Activated CD4-positive, alpha-beta T cell treated with anti-CD3 and anti-CD28 coated beads, Interleukin-2, Interleukin-6, amounts not matched to agents 100 ng/mL and 50 ng/mL, durations not matched to agents 16 hours and 8 hours (primary cell): ENCODE measurements at regions not wholly inside any gene's neighbourhood (a gene's known extent, or its start where the extent isn't known, plus 50 kb on each side); places are given as distances from the start of the nearest gene placed in this dataset.

ENCODE experiments used
- DNase-seq: peaks from one replicate; pipeline ENCODE4 v3.0.0-alpha.2; 2020

DNA sequence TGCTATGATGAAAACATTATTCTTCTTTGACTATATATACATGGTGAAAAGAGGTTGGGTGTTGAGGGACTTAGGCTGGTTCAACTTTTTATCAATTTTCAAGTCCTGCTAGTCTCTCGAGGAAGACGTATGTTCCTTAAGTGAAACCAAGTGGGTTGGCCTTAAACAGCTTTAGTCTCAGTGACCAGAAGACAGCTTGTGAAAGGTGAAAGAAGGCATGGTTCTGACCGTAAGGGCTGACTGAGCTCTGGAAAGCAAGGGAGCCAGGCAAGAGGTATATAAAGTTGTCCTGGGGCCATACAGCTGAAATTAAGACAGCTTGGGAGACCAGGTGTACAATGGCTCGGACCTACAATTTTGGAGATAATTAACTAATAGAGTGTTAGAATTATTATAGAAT, 128.9 kb upstream of the TP63 start:
- no peak for DNase-seq

DNA sequence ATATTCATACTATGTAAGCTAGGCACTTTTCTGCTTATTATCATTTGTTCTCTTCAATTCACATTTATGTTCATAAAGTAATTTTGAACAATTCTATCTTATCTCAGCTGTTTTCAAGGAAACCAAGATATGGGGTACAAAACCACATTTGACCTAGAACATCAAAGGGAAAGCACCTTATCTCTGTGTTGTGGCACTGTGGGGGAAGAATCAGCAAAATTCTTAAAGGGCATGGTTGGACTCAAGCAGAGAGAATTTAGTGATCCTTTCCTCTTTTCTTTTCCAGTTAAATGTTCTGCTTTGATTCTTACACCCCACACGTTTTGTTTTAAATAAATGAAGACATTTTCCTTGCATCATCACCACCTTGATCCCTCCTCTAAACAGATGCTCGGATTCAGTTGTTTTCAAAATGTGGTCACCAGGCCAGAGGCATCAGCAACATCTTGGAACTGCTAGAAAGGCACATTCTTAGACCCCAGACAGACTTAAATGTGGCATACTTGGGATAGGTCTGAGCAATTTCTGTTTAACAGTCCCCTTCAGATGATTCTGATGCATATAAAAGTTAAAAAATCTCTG, 128.4 kb upstream of the TP63 start:
- peak; percentile 13 for DNase-seq

DNA sequence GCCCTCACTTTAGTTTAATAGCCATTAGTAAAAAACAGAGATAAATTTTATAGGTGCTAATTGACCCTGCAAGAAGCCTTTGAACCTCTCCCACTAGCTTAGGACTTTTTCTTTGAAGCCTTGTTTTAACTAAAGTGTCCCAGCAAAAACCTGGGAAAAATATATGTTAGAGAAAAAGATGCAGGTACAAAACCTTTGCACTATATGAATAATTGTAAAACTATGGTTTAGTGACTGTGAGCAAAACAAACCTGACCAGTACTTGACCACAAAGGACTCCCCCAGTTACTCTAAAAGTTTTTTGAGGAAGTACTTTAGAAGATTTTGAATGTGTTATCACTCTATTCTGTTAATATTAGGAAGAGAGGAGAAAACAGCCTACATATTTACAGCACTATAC, 123.3 kb upstream of the TP63 start:
- DNase-seq: no peak

DNA sequence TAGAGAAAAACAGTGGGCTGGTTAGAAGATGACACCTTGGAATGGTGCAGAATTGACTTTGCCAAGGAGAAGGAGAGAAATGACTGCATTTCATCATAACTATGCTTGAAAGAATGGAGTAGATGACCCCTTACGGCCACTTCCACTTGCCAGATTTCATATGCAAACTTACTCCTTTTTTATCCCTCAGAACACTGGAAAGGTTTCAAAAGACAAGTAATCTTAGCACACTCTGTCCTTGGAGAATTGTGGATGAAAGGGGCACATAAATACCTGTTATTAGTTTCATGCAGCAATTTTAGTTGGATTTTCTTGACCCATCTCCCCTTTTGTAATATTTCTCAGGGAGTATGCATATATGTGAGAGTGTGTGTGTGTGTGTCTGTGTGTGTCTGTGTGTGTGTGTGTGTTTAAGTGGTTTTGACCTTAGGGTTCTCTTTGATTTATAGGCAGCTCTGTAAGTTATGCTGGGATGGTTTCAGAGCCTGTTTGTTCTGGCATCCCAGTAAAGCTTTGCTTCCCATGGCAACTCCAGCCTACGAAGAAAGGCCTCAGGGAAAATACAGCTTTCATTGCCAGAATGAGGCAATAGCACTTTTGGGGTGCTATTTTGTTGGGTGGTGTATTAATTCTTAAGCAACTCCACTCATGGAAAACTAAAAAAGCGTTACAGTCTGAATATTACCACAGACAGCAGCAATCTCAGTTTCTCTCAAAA, 122.2 kb upstream of the TP63 start:
- no peak for DNase-seq

DNA sequence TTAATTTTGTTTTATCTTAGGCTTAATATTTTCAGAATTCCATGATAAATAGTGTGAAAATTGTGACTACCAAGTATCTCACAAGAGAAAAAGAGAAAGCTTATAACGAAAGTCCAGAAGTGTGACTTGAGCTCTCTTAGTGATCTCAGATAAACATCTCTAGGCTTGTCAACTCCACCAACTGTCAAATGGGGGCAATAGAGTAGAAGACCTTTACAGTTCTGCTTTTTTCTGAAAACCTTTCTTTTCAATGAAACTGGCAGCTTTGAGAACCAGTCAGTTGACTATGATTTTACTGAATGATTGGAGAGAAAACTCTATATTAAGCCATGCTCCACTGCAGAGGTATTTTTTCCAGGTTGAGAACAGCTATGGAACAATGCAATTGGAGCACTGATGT, 119.2 kb upstream of the TP63 start:
- no peak for DNase-seq

DNA sequence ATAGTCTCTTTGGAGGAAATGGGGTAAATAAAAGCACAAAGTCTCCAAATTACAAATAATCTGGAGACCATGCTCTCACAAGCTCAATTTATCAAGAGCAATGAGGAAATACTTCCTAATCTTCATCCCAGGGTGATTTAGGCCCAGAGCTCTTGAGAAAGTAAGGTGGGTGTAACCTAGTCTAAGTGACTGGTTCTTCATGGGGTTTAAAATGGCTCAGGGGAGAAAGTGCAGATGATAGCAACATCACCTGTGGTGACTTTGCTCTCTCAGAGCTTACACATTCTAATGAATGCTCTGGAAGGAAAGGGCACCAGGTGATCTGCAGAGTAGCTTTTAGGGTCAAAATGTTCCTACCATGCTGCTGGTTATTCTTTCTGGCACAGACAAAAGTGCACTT, 118.4 kb upstream of the TP63 start:
- DNase-seq: no peak

DNA sequence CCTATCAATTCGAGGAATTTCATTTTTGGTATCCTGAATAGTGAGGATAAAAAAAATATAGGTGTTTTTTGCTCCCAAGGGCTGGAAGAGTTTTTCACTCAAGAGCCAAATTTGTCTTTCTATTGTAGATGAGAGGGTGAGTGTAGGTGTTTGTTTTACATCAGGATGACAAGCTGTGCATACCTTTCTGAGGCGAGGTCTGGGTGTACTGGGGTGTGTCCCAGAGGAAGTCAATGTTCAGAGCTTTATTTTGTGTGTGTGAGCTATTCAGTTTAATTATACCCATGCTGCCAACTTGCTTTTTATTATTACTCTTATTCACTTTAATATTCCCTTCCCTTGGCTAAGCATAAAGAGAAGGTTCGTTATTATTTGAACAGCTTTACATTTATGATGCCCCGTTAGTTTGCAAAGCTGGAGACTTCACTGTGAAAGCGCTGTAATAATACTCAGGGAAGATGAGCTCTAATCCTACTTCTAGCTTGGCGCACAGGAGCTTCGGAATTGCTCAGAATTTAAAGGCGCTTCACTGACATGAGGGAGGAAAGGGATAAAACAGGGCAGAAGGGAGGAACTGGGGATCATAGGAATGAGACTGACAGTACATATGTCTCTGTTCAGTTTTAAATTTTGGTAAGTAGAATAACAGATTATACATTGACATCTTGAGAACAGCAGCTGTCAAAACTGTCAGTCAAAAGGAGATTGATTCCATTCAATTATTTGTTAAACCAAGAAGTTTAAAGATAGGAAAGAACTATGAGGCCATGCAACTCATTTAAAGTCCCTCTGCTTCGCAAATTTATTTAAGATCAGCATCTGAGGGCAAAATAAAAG, 117.7 kb upstream of the TP63 start:
- DNase-seq: no peak

DNA sequence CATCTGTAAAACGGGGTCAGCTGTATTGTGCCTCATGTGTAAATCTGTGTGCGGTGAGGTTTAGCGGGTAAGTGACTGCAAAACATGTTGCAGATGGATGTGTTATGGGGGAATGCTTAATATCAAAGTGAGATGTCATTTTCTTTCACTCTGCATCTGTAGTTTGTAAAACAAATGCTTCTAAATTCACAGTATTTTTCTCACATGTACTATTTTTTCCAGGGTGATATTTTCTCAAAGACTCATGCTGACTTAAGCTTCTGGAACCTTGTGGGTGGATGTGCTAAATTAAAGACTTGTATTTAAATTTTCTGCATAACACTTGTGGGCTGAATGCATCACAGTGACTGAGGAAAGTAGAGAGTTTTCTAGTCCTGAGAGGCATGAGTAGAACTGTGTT, 115.2 kb upstream of the TP63 start:
- no peak for DNase-seq

DNA sequence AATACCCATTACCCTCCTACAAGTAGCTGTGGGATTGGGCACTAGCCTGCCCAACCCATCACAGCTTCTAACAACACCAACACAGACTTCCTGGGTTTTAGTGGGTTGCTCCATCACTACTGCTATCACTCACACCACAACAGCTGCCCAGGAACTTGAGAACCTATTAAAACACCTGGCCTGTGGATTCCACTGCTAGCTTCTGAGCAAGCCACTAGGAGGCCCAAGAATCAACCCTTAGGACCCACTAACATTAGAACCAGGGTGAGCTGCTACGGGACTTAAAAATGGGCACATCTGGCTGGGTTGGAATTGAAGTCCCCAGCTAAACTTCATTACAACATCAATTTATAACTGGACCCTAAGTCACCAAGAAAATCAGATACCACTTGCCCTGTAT, 113.2 kb upstream of the TP63 start:
- DNase-seq: no peak

DNA sequence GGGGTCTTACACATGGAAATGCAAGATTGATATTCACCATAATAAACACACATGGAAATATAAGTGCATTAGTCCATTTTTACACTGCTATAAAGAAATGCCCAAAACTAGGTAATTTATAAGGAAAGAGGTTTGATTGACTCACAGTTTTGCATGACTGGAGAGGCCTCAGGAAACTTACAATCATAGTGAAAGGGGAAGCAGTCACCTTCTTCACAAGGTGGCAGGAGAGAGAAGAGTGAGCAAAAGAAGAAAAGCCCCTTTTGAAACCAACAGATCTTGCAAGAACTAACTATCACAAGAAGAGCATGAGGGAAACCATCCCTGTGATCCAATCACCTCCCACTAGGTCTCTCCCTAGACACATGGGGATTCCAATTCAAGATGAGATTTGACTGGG, 111.7 kb upstream of the TP63 start:
- DNase-seq: peak; percentile 24

DNA sequence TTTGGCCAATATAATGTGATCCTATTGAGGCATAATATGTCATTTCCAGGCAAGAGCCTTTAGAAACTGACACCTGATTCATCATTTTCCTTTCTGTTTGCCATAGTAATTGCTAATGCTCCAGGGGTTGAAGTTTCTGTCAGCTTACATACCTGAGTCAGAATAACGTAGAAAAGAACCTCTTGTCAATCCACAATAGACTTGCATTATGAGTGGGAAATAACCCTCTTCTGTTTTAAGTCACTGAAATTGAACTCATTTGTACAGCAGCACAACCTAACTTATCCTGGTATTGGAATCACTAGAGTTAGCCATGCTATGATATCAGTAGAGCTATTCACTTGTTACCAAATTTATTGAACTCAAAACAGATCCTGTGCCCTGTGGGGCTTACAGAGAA, 101.7 kb upstream of the TP63 start:
- DNase-seq: peak; percentile 83

DNA sequence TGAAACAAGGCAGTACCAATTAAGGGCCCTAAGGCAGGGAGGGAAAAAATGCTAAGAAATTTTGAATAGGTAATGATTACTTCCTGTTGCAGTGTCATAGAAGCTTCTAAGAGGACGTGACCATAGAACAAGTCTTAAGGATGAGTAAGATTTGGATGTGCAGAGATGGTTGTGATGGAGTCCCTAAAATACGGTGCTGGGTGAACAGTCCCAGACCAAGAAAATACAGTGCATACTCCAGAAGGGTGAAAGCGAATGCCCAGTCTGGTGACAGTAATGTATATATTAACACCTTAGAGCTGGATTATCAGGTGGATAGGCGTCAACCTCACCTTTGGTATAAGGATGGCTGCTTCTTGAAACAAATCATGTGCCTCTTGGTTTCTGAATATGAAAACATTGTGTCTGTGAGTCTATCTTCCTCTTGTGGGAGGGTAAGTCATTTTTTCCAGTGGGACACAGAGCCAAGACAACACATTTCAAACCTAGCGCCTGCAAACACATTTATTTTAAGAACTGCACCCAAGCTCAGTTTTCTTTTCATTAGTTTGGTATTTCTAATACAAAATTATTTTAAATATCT, 101.2 kb upstream of the TP63 start:
- peak; percentile 46 for DNase-seq

DNA sequence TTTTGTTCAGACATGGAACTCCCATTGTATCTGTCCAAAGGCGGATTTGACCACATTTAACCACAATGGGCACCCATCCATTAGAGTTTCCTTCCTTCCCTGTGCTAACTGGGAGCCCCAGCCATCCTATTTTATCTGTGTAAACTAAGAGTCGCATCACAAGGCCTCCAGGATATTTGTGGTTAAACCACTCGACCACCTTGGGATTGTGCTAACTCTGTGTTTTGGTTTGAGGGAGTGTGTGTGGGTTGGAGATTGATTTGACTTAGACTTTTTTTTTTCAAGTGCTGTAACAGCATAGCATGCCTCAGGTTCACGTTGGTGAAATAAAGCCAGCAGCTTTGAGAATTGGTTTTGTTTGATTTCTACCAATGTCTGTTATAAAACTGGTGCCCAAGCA, 100.4 kb upstream of the TP63 start:
- peak; percentile 54 for DNase-seq

DNA sequence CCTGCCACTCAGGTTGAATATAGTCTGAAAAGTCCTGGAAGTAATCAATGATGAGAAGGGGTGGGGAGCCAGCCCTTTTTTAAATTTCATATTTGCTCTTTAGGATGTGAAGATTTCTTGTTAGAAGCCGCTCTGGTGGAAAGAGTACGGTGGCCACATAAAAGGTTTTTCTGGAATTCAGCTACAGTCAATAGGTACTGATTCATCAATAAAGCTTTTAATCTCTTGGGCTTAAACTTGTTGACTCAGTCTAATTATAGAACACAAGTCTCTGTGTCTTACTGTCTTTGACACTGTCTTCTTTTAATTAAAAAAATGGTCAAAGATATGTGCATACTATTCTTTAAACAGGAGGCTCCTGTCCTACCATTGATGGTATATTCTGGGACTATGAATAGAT, 99.9 kb upstream of the TP63 start:
- no peak for DNase-seq

DNA sequence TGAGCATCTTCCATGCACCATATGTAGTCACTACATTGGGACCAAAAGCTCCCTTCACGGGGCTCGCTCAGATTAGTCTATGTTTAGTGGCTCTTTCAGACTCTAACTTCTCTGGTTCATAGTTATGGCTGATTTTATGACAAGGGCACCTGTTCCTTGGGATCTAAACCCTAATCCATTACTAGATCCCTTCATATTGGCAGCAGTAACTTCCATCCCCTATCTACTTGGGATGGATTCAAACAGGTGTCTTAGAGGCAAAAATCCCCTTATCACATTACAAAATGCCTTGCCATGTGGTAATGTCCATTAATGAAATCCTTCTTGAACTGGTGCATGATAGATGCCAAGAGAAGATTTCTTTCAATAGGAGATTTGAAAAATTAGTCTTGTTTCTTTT, 96.7 kb upstream of the TP63 start:
- no peak for DNase-seq

DNA sequence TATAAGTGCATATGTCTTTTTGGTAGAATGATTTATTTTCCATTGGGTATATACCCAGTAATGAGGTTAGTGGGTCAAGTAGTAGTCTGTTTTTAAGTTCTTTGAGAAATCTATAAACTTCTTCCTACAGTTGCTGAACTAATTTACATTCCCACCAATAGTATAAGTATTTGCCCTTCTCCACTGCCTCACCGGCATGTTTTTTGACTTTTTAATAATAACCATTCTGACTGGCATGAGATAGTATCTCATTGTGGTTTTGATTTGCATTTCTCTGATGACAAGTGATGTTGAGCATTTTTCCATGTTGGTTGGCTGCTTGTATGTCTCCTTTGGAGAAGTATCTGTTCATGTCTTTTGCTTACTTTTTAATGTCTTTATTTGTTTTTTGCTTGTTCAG, 94.1 kb upstream of the TP63 start:
- DNase-seq: peak; percentile 6

DNA sequence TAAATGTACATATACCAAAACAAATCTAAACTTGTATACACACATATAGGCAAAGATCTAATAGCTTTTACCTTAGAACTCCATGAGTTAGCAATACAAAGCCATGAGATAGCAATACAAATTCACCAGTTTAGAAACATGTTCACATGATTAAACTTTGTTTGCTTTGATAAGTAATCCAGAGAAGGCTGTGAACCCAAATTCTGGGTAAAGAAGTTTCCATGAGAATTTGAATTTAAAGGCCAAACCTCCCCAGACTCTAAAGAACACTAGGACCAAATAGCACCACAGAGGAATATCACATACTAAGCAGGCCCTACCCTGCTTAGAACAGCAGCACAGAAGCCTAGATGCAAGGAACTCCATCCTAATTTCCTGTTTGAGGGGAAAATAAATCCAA, 83.7 kb upstream of the TP63 start:
- DNase-seq: no peak

DNA sequence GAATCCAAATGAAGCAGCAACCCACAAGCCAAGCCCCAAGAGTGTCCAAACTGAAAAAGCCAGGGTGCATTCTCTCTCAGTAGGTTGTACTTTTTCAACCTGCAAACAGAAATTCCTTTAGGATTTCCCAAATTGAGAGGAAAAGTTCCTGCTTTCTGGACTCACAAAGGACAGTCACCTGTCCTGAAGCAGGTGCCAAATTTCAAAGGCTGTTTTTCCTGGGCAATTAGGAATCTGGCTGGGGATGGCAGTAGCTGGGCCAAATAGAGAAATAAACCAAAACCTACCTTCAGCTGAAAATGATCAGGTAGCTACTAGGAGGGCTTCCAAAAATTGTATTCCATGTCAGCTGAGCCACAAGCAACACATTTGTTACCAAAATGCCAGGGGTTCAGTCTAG, 83.1 kb upstream of the TP63 start:
- DNase-seq: no peak

DNA sequence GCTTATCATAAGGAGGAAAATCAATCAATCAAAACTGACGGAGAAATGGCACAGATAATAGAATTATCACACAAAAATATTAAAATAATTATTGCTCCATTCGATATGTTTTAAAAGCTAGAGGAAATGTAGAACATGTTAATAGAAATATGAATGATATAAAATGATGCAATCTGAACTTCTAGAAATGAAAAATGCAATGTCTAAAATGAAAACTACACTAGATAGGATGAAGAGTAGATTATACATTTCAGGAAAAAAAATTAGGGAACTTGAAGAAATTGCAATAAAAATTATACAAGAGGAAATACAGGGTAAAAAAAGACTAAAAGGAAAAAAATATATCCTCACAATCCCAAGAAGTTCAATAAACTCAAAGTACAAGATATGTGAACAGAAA, 80.2 kb upstream of the TP63 start:
- DNase-seq: no peak

DNA sequence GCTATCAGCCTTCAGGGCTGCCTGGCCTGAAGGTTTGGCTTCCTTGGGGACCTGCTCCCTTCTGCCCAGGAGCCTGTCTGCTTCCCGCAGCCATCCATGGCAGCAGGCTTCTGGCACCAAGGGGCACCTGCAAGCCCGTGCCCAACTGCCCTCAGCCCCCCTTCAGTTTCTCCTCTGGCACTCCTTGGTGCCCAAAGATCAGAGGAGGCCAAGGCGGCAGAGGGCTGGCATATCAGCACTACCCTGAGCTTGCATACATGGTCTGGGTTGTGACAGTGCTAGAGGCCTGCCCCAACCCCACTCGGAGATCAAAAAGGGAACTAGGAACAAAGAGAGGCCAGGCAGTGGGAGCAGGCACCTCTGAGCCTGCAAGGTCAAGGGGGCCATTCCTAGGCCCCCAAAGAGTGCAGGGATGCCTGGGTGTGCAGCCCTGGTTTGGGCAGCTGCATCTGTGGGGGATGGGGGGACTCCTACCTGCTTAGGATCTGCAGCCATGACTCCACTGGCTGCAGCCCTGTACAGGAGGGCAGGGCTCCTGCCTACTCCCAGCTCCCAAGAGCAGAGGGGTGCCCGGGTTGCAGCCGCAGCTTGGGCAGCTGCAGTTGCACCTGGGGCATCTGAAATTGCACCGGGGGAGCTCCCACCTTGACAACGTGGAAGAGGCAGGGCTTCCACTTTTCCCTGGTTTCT, 76.2 kb upstream of the TP63 start:
- no peak for DNase-seq

DNA sequence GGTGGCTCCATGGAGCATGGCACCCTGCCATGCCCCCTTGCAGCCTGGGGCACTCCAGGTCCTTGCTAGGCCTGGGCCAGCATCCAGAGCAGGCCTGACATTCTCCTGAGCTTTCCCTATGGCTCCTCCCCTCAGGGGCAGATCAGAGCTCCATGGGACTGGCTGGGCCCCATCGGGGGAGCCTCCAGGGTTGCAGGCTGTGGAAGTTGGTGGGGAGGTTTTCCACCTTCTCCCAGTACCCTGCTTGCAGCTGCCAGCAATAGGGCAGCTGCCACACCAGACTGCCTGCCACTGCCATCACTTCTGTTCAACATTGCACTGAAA, 75.7 kb upstream of the TP63 start:
- no peak for DNase-seq

DNA sequence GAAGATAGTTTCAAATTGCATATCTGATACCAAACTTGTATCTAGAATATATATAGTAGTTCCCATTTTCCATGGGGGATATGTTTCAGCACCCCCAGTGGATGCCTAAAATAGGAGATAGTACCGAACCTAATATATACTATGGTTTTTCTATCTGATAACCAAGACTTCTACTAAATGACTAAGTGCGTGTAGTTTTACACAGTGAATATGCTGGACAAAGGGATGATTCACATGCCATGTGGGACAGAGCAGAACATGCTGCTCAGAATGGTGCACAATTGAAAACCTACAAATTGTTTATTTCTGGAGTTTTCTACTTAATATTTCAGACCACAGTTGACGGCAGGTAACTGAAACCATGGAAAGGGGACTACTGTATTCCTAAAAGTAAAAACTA, 73.4 kb upstream of the TP63 start:
- DNase-seq: no peak

DNA sequence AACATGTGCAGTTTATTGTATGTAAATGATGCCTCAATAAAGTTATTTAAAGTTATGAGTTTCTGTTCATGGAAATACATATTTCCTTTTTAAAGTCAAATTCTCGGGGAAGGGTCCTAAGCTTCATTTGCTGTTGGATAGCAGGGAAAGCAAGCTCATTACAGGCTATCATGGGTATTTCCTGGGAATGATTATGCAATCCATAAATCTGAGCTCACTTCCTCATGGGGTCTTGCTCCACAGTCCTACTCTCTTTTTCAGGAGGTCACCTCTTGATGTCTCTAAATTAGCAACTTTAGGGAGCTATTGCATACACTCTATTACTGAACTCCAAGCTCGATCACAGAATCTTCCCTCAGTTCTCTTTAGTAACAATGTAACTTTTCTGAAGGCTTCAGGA, 69.9 kb upstream of the TP63 start:
- DNase-seq: no peak
